ENCODE measurements at regions not wholly inside any gene's neighbourhood (a gene's known extent, or its start where the extent isn't known, plus 50 kb on each side); places are given as distances from the start of the nearest gene placed in this dataset.
"Not testable (repeated sequence)": the region's sequence is repeated elsewhere in the genome, so short reads cannot be mapped to it uniquely, and the experiment has no call there.

GRCh38 chr7:80082213-80082612 lies 52.4 kb upstream of the GNAI1 start:
- no peak for DNase-seq

GRCh38 chr7:80078886-80079285 lies 55.7 kb upstream of the GNAI1 start:
- DNase-seq: no peak

- peak in 1 of 3 donors; percentile 11 for DNase-seq
Observed at GRCh38 chr7:80078159-80078731, 56.4 kb upstream of the GNAI1 start.

DNA sequence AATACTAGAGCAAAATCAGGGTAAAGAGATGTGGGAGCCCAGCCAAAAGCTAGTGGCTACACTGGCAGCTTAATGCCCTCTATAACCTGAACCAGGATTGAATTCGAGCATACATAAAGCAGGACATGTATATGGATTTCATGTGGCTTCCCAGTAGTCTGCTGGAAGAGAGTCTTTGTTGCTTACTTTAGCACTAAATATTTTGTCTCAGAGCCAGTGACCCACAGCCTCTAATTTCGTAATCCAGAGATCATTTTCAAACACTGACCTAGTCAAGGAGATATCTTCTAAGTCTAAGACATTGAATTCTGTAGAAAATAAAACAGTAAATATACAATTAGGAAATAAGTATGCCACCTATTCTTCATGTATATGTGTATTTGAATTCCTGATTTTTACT lies 64.2 kb upstream of the GNAI1 start:
- no peak for DNase-seq

- DNase-seq: no peak
Observed at GRCh38 chr7:80066639-80067038, 68.0 kb upstream of the GNAI1 start.

- no peak for DNase-seq
Observed at GRCh38 chr7:80063834-80064233, 70.8 kb upstream of the GNAI1 start.

DNA sequence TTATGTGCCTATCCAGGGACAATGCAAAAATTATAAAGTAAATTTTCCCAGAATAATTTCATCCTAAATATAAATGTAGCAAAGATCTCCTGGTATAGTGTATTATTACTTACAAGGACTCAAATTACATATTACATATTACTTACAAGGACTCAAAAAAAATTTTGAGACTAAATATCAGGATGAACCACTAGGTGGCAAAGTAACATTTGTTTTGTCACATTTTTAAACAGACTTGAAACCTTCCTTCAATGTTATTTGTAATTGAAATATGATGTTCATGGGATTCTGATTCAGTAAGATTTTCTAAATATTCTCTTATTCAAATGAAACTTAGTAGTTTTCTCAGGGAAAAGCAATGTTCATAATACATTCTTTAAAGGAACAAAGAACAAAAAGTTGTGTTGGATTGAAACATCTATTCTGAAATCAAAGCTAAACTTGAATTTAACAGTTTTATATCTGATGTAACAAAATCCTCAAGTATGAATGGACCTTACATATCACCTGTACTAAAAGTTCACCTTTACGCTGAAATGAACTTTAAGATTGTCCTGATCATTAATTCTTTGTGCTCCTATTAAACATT lies 74.3 kb upstream of the GNAI1 start:
- DNase-seq: peak; percentile 62 to 78 (median 66)

DNA sequence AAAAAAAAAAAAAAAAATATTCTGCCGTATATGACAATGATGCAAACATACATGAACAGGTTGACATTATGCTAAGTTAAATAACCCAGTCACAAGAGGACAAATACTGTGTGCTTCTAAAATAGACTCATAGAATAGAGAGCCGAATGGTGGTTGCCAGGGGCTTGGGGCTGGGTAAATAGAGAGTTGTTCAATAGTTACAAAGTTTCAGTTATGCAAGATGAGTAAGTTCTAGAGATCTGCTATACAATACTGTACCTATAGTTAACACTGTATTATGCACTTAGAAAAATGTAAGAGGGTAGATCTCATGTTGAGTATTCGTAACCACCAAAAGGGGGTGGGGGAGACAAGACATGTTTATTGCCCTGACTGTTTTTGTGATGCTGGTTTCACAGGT lies 77.1 kb upstream of the GNAI1 start:
- no peak for DNase-seq

DNA sequence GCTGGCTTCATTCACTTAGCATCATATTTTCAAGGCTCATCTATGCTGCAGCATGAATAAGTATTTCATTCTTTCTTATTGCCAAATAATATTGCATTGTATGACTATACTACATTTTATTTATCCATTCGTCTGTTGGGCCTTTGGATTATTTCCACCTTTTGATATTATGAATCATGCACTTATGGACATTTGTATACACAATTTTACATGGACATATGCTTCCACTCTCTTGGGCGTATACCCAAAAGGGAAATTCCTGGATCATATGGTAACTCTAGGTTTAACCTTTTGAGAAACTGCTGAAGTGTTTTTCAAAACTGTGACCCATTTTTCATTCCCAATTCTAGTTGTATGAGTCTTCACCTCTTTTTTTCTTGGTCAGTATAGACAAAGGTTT lies 80.3 kb upstream of the GNAI1 start:
- peak; percentile 19 to 55 (median 49) for DNase-seq

DNA sequence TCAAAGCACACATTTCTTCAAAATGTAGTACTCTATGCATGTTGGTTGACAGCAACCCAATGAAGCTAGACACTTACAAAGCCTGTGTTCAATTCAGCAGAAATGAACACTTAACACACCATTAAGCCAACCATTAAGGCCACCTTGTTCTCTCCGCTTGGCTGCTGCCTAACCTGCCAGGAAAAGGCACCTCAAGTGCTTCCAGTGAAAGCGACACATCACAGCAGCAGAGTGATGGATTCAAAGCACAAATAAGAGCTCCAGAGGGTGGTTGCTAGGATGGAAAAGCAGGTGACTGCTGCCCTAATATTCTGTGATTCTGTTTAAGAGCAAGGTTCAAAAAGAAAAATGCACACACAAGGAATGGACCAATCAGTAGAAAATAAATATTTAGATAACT lies 81.5 kb upstream of the GNAI1 start:
- DNase-seq: no peak

- no peak for DNase-seq
Observed at GRCh38 chr7:80047856-80048459, 86.7 kb upstream of the GNAI1 start.

GRCh38 chr7:80047032-80047431 lies 87.6 kb upstream of the GNAI1 start:
- DNase-seq: no peak

DNA sequence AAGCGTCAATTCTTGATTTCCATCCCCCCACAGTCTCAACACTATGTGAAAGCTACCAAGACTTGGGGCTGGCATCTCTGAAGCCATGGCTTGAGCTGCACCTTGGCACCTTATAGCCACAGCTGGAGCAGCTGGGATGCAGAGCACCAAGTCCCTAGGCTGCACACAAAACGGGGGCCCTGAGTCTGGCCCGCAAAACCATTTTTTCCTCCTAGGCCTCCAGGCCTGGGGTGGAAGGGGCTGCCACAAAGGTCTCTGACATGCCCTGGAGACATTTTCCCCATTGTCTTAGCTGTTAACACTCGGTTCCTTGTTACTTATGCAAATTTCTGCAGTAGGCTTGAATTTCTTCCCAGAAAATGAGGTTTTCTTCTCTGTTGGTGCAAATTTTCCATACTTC lies 89.8 kb upstream of the GNAI1 start:
- DNase-seq: no peak

DNA sequence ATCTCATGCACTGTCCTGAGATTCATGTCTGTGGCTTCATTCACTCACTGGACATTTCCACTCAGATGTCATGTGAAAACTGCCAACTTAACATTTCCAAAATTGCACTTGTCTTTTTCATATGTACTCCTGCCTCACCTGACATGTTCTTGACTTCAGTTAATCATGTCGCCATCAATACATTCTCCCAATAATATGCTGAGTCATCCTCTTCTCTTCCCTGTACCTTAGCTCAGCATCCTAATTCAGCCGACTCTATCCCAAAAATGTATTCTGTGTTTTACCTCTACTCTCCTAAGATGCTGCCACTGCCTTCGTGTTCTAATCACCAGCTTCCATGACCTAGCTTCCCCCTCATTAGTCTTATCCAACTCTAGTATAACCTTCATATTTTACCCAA lies 93.9 kb upstream of the GNAI1 start:
- DNase-seq: no peak

- no peak for DNase-seq
Observed at GRCh38 chr7:80040335-80040734, 94.3 kb upstream of the GNAI1 start.

DNA sequence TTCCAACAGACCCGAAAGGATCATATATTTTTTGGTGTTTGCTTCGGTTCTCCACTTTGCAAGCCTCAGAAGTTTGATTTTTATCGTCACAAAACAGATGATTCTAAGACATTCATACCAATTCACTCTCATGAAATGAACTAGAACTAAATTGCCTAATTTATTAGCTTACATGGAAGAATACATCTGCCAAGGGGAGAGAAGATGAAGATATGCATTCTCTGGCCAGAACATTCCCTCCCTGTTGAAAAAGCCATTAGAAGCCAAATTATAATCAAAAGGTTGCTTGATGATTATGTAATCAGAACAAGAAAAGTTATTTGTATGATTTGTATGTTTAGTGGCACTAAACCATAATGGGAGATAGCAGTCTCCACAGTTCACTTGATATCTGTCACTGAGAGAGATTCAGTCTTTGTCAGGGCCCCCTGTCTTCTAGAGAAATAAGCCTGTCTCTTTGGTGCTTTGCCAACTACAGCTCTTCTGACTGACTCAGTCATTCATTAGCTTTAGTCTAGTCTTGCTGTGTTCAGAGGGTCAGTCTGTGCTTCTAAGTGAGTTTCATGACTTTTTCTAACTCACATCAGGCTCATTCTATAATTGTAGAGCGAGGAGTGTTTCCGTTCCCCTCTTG lies 95.3 kb upstream of the GNAI1 start:
- DNase-seq: no peak

DNA sequence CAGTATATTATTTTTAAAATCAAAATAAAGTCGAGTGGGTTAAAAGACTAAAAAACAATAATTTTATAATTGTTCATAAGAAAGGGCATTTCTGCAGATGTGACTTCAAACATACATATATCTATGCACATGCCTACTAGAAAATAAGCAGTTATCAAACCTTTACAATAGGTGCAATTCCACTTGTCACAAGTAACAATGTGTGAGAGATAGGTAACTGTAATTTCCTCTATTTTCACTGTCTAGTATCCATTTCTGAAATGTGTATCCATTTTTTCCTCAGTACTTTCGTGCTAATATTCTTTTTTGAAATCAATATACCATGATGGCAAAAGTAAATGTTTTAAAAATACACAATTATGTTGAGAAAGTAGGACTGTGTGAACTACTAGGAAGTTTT lies 96.9 kb upstream of the GNAI1 start:
- no peak for DNase-seq

DNA sequence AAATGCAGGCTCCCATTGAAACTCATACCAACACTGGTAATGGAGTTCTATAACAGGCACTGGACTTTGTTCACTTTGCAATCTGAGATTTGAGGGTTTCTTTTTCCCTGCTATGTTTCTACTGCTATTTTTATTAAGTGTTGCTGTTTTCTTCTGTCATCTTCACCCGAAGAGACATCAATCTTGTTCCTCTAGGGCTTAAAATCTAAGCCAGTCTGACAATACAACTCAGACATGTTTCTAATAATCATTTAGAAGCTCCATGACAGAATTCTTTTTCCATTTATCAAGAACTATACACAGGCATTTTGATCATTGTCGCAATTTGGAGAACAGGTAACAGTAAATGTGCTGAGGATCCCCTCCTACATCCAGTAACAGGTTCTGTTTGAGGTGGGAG lies 98.5 kb upstream of the GNAI1 start:
- DNase-seq: no peak

GRCh38 chr7:80028717-80029116 lies 105.9 kb upstream of the GNAI1 start:
- no peak for DNase-seq

DNA sequence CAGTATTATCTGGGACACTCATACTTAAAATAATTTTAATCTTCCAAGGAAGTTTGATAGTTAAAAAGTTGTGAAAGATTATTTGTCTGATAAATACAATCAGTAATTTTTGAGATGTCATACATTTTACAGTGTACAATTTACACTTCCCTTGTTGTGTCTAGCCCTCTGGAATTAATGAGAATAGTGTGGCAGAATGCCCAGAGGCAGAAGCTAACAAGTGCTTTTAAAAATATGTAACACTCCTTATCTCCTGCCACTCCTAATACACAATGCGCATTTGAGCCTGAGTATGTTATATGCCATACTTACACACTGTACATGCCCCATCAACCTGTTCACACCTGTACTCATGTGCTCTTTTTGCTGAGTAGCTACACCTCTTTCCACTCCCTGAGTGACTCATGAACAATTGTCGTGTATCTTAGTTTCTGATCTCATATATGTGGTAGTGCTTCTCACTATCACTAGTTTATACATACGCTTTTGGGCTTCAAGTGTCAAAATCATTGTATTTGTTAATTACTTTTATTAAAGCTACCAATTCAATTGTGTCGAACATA lies 106.9 kb upstream of the GNAI1 start:
- no peak for DNase-seq

- no peak for DNase-seq
Observed at GRCh38 chr7:80026766-80027165, 107.9 kb upstream of the GNAI1 start.

DNA sequence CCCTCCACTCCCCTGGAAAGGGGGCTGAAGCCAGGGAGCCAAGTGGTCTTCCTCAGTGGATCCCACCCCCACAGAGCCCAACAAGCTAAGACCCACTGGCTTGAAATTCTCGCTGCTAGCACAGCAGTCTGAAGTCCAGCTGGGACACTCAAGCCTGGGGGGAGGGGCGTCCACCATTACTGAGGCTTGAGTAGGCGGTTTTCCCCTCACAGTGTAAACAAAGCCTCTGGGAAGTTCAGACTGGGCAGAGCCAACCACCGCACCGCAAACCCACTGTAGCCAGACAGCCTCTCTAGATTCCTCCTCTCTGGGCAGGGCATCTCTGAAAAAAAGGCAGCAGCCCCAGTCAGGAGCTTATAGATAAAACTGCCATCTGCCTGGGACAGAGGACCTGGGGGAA lies 114.4 kb upstream of the GNAI1 start:
- DNase-seq: not testable (repeated sequence)

DNA sequence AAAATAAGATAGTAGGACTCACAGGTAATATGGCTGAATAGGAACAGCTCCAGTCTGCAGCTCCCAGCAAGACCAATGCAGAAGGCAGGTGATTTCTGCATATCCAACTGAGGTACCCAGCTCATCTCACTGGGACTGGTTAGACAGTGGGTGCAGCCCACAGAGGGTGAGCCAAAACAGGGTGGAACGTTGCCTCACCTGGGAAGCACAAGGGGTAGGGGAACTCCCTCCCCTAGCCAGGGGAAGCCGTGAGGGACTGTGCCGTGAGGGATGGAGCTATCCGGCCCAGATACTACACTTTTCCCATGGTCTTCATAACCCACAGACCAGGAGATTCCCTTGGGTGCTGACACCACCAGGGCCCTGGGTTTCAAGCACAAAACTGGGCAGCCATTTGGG lies 114.8 kb upstream of the GNAI1 start:
- not testable (repeated sequence) for DNase-seq

All from muscle of back (tissue), 3 donors.